Testis (tissue), 2 donors: ENCODE measurements at regions not wholly inside any gene's neighbourhood (a gene's known extent, or its start where the extent isn't known, plus 50 kb on each side); places are given as distances from the start of the nearest gene placed in this dataset.

Experiments used
- DNase-seq: peaks from one replicate; pipeline ENCODE4 v3.0.0-alpha.2; 2019
- H3K27ac ChIP-seq, 2 donors: fragments of 200-600 bp; sonication (generic); one replicate each; pipeline ENCODE4 v1.5.1; 2019
- H3K27me3 ChIP-seq: fragments of 200-600 bp; sonication (generic); one replicate; pipeline ENCODE4 v1.5.1; 2019
- H3K36me3 ChIP-seq: fragments of 200-600 bp; sonication (generic); one replicate; pipeline ENCODE4 v1.5.1; 2017; ENCODE audit warnings: low read depth; ENCODE audit errors: missing control alignments
- H3K4me1 ChIP-seq: fragments of 200-600 bp; sonication (generic); one replicate; pipeline ENCODE4 v1.5.1; 2019
- H3K4me3 ChIP-seq, 2 donors: fragments of 200-600 bp; sonication (generic); one replicate each; pipeline ENCODE4 v1.5.1; 2017 to 2019
- H3K9me3 ChIP-seq: fragments of 200-600 bp; sonication (generic); one replicate; pipeline ENCODE4 v1.5.1; 2017
- POLR2A ChIP-seq: fragments of 450-650 bp; IDR thresholded peaks from one replicate; pipeline ENCODE4 v1.6.1; 2017; ENCODE audit warnings: antibody characterized with exemption, mild to moderate bottlenecking, moderate library complexity
- WGBS, 2 donors: methylation state at CpG; one replicate each; pipeline ENCODE4 v1.1.5; 2018; 5-methylcytosine and 5-hydroxymethylcytosine counted together
- intact Hi-C: fragments of 100-400 bp; cut with DNase I; formaldehyde crosslinking; loops from one replicate; pipeline ENCODE4 v1.15.1; 2023; ENCODE audit warnings: low total_unique reads
- TF ChIP-seq, protein P1 (sequence below), 3 experiments: fragments of 450-650 bp in 2 of 3; fragments of 200-600 bp in 1 of 3; sonication (generic) in 1 of 3; IDR thresholded peaks; one replicate each; pipeline ENCODE4 v1.5.1; 2016 to 2019; ENCODE audit warnings: antibody characterized with exemption in 3 of 3, mild to moderate bottlenecking in 2 of 3, moderate library complexity in 1 of 3

DNA sequence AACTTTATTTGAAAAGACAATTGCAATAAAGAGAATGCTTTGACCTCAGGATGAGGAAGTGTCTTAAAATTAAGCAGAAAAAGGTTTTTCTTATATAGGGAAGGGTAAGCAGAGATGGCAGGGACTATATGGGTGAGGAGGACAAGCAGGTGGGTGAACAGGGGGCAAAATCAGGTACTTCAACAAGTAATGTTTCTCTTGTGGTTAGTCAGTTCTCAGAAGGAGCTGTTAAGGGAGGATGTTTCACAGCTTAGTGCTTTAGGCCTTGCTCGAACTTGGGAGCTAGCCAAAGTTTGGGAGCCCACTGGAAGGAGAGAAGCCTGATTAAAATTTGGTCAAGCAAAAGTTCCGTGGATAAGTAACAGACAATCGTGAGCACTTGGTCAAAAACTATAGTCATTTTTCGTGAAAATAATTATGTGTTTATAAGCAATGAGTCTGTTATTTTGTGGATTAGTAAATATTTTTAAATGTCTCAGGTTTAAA lies 364.2 kb upstream of the TMPO start:
- TF ChIP-seq, protein P1, sequence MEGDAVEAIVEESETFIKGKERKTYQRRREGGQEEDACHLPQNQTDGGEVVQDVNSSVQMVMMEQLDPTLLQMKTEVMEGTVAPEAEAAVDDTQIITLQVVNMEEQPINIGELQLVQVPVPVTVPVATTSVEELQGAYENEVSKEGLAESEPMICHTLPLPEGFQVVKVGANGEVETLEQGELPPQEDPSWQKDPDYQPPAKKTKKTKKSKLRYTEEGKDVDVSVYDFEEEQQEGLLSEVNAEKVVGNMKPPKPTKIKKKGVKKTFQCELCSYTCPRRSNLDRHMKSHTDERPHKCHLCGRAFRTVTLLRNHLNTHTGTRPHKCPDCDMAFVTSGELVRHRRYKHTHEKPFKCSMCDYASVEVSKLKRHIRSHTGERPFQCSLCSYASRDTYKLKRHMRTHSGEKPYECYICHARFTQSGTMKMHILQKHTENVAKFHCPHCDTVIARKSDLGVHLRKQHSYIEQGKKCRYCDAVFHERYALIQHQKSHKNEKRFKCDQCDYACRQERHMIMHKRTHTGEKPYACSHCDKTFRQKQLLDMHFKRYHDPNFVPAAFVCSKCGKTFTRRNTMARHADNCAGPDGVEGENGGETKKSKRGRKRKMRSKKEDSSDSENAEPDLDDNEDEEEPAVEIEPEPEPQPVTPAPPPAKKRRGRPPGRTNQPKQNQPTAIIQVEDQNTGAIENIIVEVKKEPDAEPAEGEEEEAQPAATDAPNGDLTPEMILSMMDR (IDR thresholded peaks at IDR 0.05): no peak
- TF ChIP-seq POLR2A: no peak
- intact Hi-C loops: no loop called here
- H3K9me3 ChIP-seq: no peaks in the 10 kb centered on the region
- DNase-seq: no peak
- H3K27me3 ChIP-seq: no peaks in the 10 kb centered on the region
- WGBS, 2 donors: 74 to 79% methylated on average over 4 of the region's 4 CpGs
- H3K27ac ChIP-seq: no peak overlapping the region
- no peaks in the 10 kb centered on the region for H3K36me3 ChIP-seq
- H3K4me3 ChIP-seq: no peak overlapping the region
- no peaks in the 10 kb centered on the region for H3K4me1 ChIP-seq

DNA sequence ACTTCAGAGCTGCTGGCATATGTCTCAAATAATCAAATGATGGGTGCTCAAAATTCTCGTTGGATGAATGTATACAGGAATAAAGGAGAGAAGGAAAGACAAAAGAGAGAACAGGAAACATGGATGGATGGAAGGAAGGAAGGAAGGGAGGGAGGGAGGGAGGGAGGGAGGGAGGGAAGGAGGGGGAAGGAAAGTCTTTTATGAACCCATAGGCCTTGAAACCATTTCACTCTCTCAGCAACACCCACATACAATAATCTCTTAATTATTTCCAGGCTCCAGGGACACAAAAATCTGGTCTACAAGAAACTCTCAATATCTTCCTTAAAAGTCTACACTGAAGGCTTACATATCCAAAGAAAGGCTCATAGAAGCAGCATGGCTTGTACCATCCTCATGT lies 363.4 kb upstream of the TMPO start:
- H3K4me3 ChIP-seq: no peak overlapping the region
- no peaks in the 10 kb centered on the region for H3K4me1 ChIP-seq
- no peak for DNase-seq
- H3K9me3 ChIP-seq: no peaks in the 10 kb centered on the region
- H3K27ac ChIP-seq: no peak overlapping the region
- TF ChIP-seq POLR2A: no peak
- TF ChIP-seq, protein P1 (IDR thresholded peaks at IDR 0.05): no peak
- intact Hi-C loops: no loop called here
- no peaks in the 10 kb centered on the region for H3K27me3 ChIP-seq
- WGBS, 2 donors: 88 to 95% methylated on average over 1 of the region's 1 CpG
- H3K36me3 ChIP-seq: no peaks in the 10 kb centered on the region

DNA sequence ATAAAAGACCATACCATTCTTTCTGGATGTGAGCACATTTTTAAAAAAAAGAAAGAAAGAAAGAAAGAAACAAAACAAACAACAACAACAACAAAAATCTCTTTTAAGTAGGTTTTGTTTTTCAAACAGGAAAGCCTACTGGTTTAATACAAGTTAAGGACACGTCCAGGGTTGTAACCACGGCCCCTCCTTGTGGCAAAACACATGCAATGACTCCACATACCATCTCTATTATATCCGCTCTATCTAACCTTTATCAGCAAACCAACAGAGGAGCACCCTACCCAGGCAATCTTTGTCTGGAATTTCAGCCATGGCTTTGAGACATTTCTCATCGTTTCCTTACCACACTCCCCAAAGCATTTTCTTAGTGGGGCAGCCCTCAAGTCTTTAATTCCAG lies 360.5 kb upstream of the TMPO start:
- Histone ChIP-seq H3K27ac (no peak overlapping the region), H3K9me3 (no peaks in the 10 kb centered on the region), H3K36me3 (no peaks in the 10 kb centered on the region), H3K4me3 (no peak overlapping the region), H3K27me3 (no peaks in the 10 kb centered on the region), H3K4me1 (no peaks in the 10 kb centered on the region)
- DNase-seq: peak; percentile 37
- intact Hi-C loops: no loop called here
- TF ChIP-seq POLR2A: no peak
- TF ChIP-seq, protein P1 (IDR thresholded peaks at IDR 0.05): peak in 1 of 3 experiments; percentile 11
- 32 to 38% methylated on average over 4 of the region's 4 CpGs for WGBS, 2 donors

DNA sequence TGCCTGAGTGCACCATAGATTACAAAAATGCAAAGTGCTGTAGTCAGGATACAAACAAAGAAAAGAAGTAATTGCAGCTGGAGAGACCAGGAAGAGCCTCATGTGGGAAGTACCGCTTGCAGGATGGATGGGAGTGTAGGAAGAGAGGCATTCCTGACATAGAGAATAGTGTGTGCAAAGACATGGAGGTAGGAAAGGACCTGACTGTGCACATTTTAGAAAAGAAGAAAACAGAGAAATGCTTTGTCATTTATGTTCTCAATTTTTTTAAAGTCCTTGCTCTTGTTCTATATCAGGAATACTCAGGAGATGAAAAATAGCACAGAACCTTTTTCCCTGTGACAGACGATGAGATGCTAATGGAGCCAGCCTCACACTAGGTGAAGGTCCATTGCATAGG lies 358.7 kb upstream of the TMPO start:
- Histone ChIP-seq H3K4me1 (no peaks in the 10 kb centered on the region), H3K27ac (no peak overlapping the region), H3K4me3 (no peak overlapping the region), H3K27me3 (no peaks in the 10 kb centered on the region), H3K9me3 (no peaks in the 10 kb centered on the region), H3K36me3 (no peaks in the 10 kb centered on the region)
- intact Hi-C loops: no loop called here
- TF ChIP-seq, protein P1 (IDR thresholded peaks at IDR 0.05): no peak
- TF ChIP-seq POLR2A: no peak
- WGBS, 2 donors: 84 to 94% methylated on average over 2 of the region's 2 CpGs
- no peak for DNase-seq

DNA sequence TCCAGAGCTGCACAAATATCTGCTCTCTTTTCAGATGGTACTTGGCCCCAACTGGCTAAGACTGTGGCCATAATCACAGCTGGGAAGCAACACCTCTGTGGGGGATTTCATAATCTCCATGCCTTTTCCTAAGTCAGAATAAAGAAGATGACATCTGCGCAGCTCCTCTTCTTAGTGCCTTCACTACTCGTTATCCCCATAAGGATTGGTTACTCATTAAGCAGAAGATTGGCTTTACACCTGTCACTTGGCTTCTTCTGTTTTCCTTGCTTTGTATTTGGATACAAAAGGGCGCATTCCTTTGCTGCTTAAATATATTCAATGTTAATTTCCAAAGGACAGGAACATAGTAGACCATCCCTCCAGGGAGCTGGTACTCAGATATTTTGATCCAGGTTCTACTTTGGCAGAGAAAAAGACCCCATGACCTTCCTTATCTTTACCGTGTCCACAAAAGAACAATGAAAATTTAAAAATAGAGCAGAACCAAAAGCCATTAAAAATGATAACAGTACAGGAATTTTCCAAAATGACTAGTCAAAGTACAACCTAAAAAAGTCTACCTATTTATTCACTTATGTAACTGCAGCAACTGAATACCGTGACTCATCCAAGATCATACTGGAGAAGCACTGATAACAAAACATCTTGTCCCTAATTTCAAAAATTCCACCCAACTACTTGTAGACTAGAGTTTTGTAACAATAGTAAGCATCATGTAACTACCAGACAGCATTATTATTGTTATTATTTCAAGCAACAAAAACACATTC lies 352.3 kb upstream of the TMPO start:
- H3K4me1 ChIP-seq: no peaks in the 10 kb centered on the region
- intact Hi-C loops: no loop called here
- H3K36me3 ChIP-seq: no peaks in the 10 kb centered on the region
- 67% methylated on average over 5 of the region's 5 CpGs for WGBS, 2 donors
- H3K4me3 ChIP-seq: no peak overlapping the region
- TF ChIP-seq, protein P1 (IDR thresholded peaks at IDR 0.05): no peak
- no peak for TF ChIP-seq POLR2A
- no peak overlapping the region for H3K27ac ChIP-seq
- no peaks in the 10 kb centered on the region for H3K9me3 ChIP-seq
- no peak for DNase-seq
- no peaks in the 10 kb centered on the region for H3K27me3 ChIP-seq
